Naive thymus-derived CD4-positive, alpha-beta T cell (primary cell): ENCODE measurements at regions not wholly inside any gene's neighbourhood (a gene's known extent, or its start where the extent isn't known, plus 50 kb on each side); places are given as distances from the start of the nearest gene placed in this dataset.

Experiments
- ATAC-seq: fragments of 150-1000 bp; cut with Tn5 transposase; 2 replicates; pipeline ENCODE4 v1.10.0; 2021; ENCODE audit warnings: mild to moderate bottlenecking, moderate library complexity
- CTCF ChIA-PET: fragments of 350-600 bp; sonication (Branson Sonifier 250); formaldehyde crosslinking; loops from one replicate; lab custom pipeline; 2021; ENCODE audit warnings: antibody characterized with exemption; lab: Charles Lee
- POLR2A ChIA-PET: fragments of 350-600 bp; sonication (Branson Sonifier 250); formaldehyde crosslinking; loops from one replicate; lab custom pipeline; 2021; ENCODE audit warnings: antibody characterized with exemption, inconsistent platforms; lab: Charles Lee
- DNase-seq, 9 donors: peaks; one replicate each; pipeline versions ENCODE4 v3.0.0 to v3.0.0-alpha.2; 2020 to 2022; ENCODE audit warnings: mixed read lengths in 1 of 9
- H3K27ac ChIP-seq: one replicate; pipeline ENCODE4 v1.7.0; 2013; ENCODE audit warnings: mild to moderate bottlenecking, low read depth, low read length, moderate library complexity
- H3K27me3 ChIP-seq, 2 donors: one replicate each; pipeline ENCODE4 v1.7.0; 2013; ENCODE audit warnings: low read length in 2 of 2, mild to moderate bottlenecking in 2 of 2, moderate library complexity in 2 of 2; ENCODE audit not compliant: control insufficient read depth in 2 of 2, insufficient read depth in 2 of 2
- H3K36me3 ChIP-seq, 3 experiments: 1 replicate in 2 of 3; 2 replicates in 1 of 3; pipeline ENCODE4 v1.7.0; 2013; ENCODE audit warnings: low read length in 3 of 3, mild to moderate bottlenecking in 3 of 3, moderate library complexity in 1 of 3; ENCODE audit not compliant: insufficient read depth in 3 of 3, control insufficient read depth in 2 of 3
- H3K4me1 ChIP-seq, 2 donors: one replicate each; pipeline ENCODE4 v1.7.0; 2013; ENCODE audit warnings: low read length in 2 of 2, mild to moderate bottlenecking in 2 of 2, moderate library complexity in 1 of 2; ENCODE audit not compliant: control insufficient read depth in 2 of 2, insufficient read depth in 2 of 2
- H3K4me3 ChIP-seq: 2 replicates; pipeline ENCODE4 v1.7.0; 2013; ENCODE audit warnings: mild to moderate bottlenecking, low read length
- H3K9me3 ChIP-seq, 3 experiments: 1 replicate in 2 of 3; 2 replicates in 1 of 3; pipeline ENCODE4 v1.7.0; 2013; ENCODE audit warnings: low read length in 3 of 3; ENCODE audit not compliant: control insufficient read depth in 2 of 3
- H3K27ac Mint-ChIP-seq, 9 donors: one replicate each; pipeline ENCODE4 v1.8.0; 2020 to 2022; ENCODE audit warnings: mixed read lengths in 9 of 9, mild to moderate bottlenecking in 8 of 9, moderate library complexity in 5 of 9, inconsistent platforms in 2 of 9
- H3K27me3 Mint-ChIP-seq, 5 donors: one replicate each; pipeline ENCODE4 v1.8.0; 2021 to 2022; ENCODE audit warnings: mixed read lengths in 5 of 5, mild to moderate bottlenecking in 1 of 5
- H3K36me3 Mint-ChIP-seq, 5 donors: one replicate each; pipeline ENCODE4 v1.8.0; 2020 to 2022; ENCODE audit warnings: mixed read lengths in 5 of 5, mild to moderate bottlenecking in 3 of 5, inconsistent platforms in 1 of 5
- H3K4me1 Mint-ChIP-seq, 7 donors: one replicate each; pipeline ENCODE4 v1.8.0; 2020 to 2022; ENCODE audit warnings: mixed read lengths in 7 of 7, mild to moderate bottlenecking in 3 of 7, inconsistent platforms in 1 of 7
- H3K4me3 Mint-ChIP-seq, 10 donors: one replicate each; pipeline ENCODE4 v1.8.0; 2020 to 2022; ENCODE audit warnings: mild to moderate bottlenecking in 10 of 10, mixed read lengths in 10 of 10, moderate library complexity in 6 of 10, inconsistent platforms in 2 of 10
- H3K9me3 Mint-ChIP-seq, 11 donors: one replicate each; pipeline ENCODE4 v1.8.0; 2020 to 2022; ENCODE audit warnings: mixed read lengths in 11 of 11, mild to moderate bottlenecking in 4 of 11, inconsistent platforms in 1 of 11, moderate library complexity in 1 of 11
- intact Hi-C, 2 donors: fragments of 100-400 bp; cut with micrococcal nuclease; formaldehyde crosslinking; loops; one replicate each; pipeline ENCODE4 v1.15.1; 2023

- no peaks in the 10 kb centered on the region for H3K4me1 Mint-ChIP-seq
- Histone ChIP-seq H3K27me3 (no peaks in the 10 kb centered on the region), H3K4me1 (no peaks in the 10 kb centered on the region), H3K27ac (no peak overlapping the region), H3K9me3 (no peaks in the 10 kb centered on the region), H3K36me3 (no peaks in the 10 kb centered on the region), H3K4me3 (no peak overlapping the region)
- H3K36me3 Mint-ChIP-seq = no peaks in the 10 kb centered on the region
- CTCF ChIA-PET = no interaction called here
- intact Hi-C loops = no loop called here
- H3K4me3 Mint-ChIP-seq = no peak overlapping the region
- no peak for ATAC-seq
- POLR2A ChIA-PET = no interaction called here
- peaks cover 0 to 6% (median 0%) of the 10 kb centered on the region in 5 donors for H3K27me3 Mint-ChIP-seq
- H3K27ac Mint-ChIP-seq = no peak overlapping the region
- DNase-seq = no peak
- peaks cover 0 to 7% (median 0%) of the 10 kb centered on the region in 11 donors for H3K9me3 Mint-ChIP-seq
Measured at GRCh38 chr4:174037049-174037448, 246.4 kb downstream of the FBXO8 start.

GRCh38 chr4:174036576-174036975 is 246.9 kb downstream of the FBXO8 start:
- Mint-ChIP-seq H3K27ac (no peak overlapping the region), H3K4me1 (no peaks in the 10 kb centered on the region), H3K27me3 (peaks cover 0 to 2% (median 0%) of the 10 kb centered on the region in 5 donors), H3K9me3 (peaks cover 0 to 7% (median 0%) of the 10 kb centered on the region in 11 donors), H3K36me3 (no peaks in the 10 kb centered on the region), H3K4me3 (no peak overlapping the region)
- Histone ChIP-seq H3K4me3 (no peak overlapping the region), H3K9me3 (no peaks in the 10 kb centered on the region), H3K36me3 (no peaks in the 10 kb centered on the region), H3K27ac (no peak overlapping the region), H3K27me3 (no peaks in the 10 kb centered on the region), H3K4me1 (no peaks in the 10 kb centered on the region)
- ChIA-PET CTCF (no interaction called here), POLR2A (no interaction called here)
- intact Hi-C loops = no loop called here
- ATAC-seq (no peak), DNase-seq (no peak)

GRCh38 chr4:174036111-174036510 is 247.4 kb downstream of the FBXO8 start:
- ChIA-PET CTCF (no interaction called here), POLR2A (no interaction called here)
- H3K27me3 ChIP-seq = no peaks in the 10 kb centered on the region
- DNase-seq (no peak), ATAC-seq (no peak)
- Mint-ChIP-seq H3K27ac (no peak overlapping the region), H3K27me3 (peaks cover 0 to 2% (median 0%) of the 10 kb centered on the region in 5 donors), H3K4me3 (no peak overlapping the region), H3K9me3 (peaks cover 0 to 7% (median 0%) of the 10 kb centered on the region in 11 donors), H3K36me3 (no peaks in the 10 kb centered on the region), H3K4me1 (no peaks in the 10 kb centered on the region)
- no peak overlapping the region for H3K27ac ChIP-seq
- no peak overlapping the region for H3K4me3 ChIP-seq
- intact Hi-C loops = no loop called here
- no peaks in the 10 kb centered on the region for H3K9me3 ChIP-seq
- H3K4me1 ChIP-seq = no peaks in the 10 kb centered on the region
- no peaks in the 10 kb centered on the region for H3K36me3 ChIP-seq

- ChIA-PET POLR2A (no interaction called here), CTCF (no interaction called here)
- no peak overlapping the region for H3K4me3 Mint-ChIP-seq
- Histone ChIP-seq H3K4me3 (no peak overlapping the region), H3K27me3 (no peaks in the 10 kb centered on the region), H3K9me3 (no peaks in the 10 kb centered on the region), H3K27ac (no peak overlapping the region), H3K36me3 (no peaks in the 10 kb centered on the region), H3K4me1 (no peaks in the 10 kb centered on the region)
- H3K27me3 Mint-ChIP-seq = peaks cover 0 to 11% (median 5%) of the 10 kb centered on the region in 5 donors
- H3K36me3 Mint-ChIP-seq = no peaks in the 10 kb centered on the region
- H3K4me1 Mint-ChIP-seq = no peaks in the 10 kb centered on the region
- H3K27ac Mint-ChIP-seq = no peak overlapping the region
- ATAC-seq (no peak), DNase-seq (no peak)
- H3K9me3 Mint-ChIP-seq = peaks cover 0 to 5% (median 2%) of the 10 kb centered on the region in 11 donors
- intact Hi-C loops = no loop called here
Measured at GRCh38 chr4:174023641-174024040, 259.8 kb downstream of the FBXO8 start.

- DNase-seq (no peak), ATAC-seq (no peak)
- Histone ChIP-seq H3K27ac (no peak overlapping the region), H3K27me3 (no peaks in the 10 kb centered on the region), H3K36me3 (no peaks in the 10 kb centered on the region), H3K4me3 (no peak overlapping the region), H3K9me3 (no peaks in the 10 kb centered on the region), H3K4me1 (no peaks in the 10 kb centered on the region)
- Mint-ChIP-seq H3K4me3 (no peak overlapping the region), H3K27me3 (peaks cover 0 to 12% (median 6%) of the 10 kb centered on the region in 5 donors), H3K36me3 (no peaks in the 10 kb centered on the region), H3K27ac (no peak overlapping the region), H3K4me1 (no peaks in the 10 kb centered on the region), H3K9me3 (peaks cover 0 to 2% (median 0%) of the 10 kb centered on the region in 11 donors)
- CTCF ChIA-PET = no interaction called here
- POLR2A ChIA-PET = no interaction called here
- intact Hi-C loops = no loop called here
Measured at GRCh38 chr4:174018236-174018635, 265.2 kb downstream of the FBXO8 start.

- CTCF ChIA-PET = interaction anchor here (0.6 kb wide), 1 partner anchor 29 kb away, joined by 3 read pairs; no protein-coding TSS in a partner anchor
Measured at GRCh38 chr4:174016251-174016650, 267.2 kb downstream of the FBXO8 start.

GRCh38 chr4:174012886-174013259 is 270.6 kb downstream of the FBXO8 start:
- peaks cover 0 to 10% (median 5%) of the 10 kb centered on the region in 5 donors for H3K27me3 Mint-ChIP-seq
- no peak overlapping the region for H3K4me3 ChIP-seq
- H3K4me3 Mint-ChIP-seq = no peak overlapping the region
- peaks cover 0 to 2% (median 0%) of the 10 kb centered on the region in 11 donors for H3K9me3 Mint-ChIP-seq
- H3K9me3 ChIP-seq = no peaks in the 10 kb centered on the region
- POLR2A ChIA-PET = no interaction called here
- no peaks in the 10 kb centered on the region for H3K36me3 ChIP-seq
- no peak overlapping the region for H3K27ac Mint-ChIP-seq
- no peak for DNase-seq
- no peaks in the 10 kb centered on the region for H3K4me1 Mint-ChIP-seq
- ATAC-seq = no peak
- no peak overlapping the region for H3K27ac ChIP-seq
- CTCF ChIA-PET = no interaction called here
- no peaks in the 10 kb centered on the region for H3K36me3 Mint-ChIP-seq
- no peaks in the 10 kb centered on the region for H3K27me3 ChIP-seq
- intact Hi-C loops = no loop called here
- no peaks in the 10 kb centered on the region for H3K4me1 ChIP-seq

More at GRCh38 chr4:174016251-174016650, 267.2 kb downstream of the FBXO8 start:
- Mint-ChIP-seq H3K4me3 (no peak overlapping the region), H3K27ac (no peak overlapping the region), H3K9me3 (peaks cover 0 to 2% (median 0%) of the 10 kb centered on the region in 11 donors), H3K4me1 (no peaks in the 10 kb centered on the region), H3K36me3 (no peaks in the 10 kb centered on the region), H3K27me3 (peaks cover 0 to 12% (median 7%) of the 10 kb centered on the region in 5 donors)
- no peaks in the 10 kb centered on the region for H3K4me1 ChIP-seq
- POLR2A ChIA-PET = no interaction called here
- no peak for ATAC-seq
- H3K9me3 ChIP-seq = no peaks in the 10 kb centered on the region
- H3K36me3 ChIP-seq = no peaks in the 10 kb centered on the region
- intact Hi-C loops = no loop called here
- H3K4me3 ChIP-seq = no peak overlapping the region
- DNase-seq = no peak
- H3K27ac ChIP-seq = no peak overlapping the region
- no peaks in the 10 kb centered on the region for H3K27me3 ChIP-seq
